H1 (cell line): ENCODE measurements at regions not wholly inside any gene's neighbourhood (a gene's known extent, or its start where the extent isn't known, plus 50 kb on each side); places are given as distances from the start of the nearest gene placed in this dataset.

ENCODE experiments used
- CTCF ChIA-PET: fragments of 300-600 bp; sonication (Branson Sonifier 250); formaldehyde crosslinking; loops from one replicate; lab custom pipeline; 2021; ENCODE audit not compliant: partially characterized antibody; lab: Charles Lee
- POLR2A ChIA-PET: fragments of 300-600 bp; sonication (Branson Sonifier 250); formaldehyde crosslinking; loops from one replicate; lab custom pipeline; 2021; ENCODE audit warnings: inconsistent platforms; ENCODE audit not compliant: partially characterized antibody; lab: Charles Lee
- DNase-seq, 2 experiments: peaks; one replicate each; pipeline versions ENCODE4 v3.0.0 to v3.0.0-alpha.2; 2010 to 2022; ENCODE audit warnings: low spot score in 2 of 2, low read depth in 1 of 2, mixed read lengths in 1 of 2
- FAIRE-seq: peaks from 2 replicates; lab custom pipeline; 2011; peaks lifted over from hg19 to GRCh38; lab: Jason Lieb, UNC
- H2AFZ ChIP-seq: 2 replicates; pipeline ENCODE4 v1.8.1; 2012; ENCODE audit warnings: low read length, inconsistent platforms
- H2AK5ac ChIP-seq: 2 replicates; pipeline ENCODE4 v1.6.1; 2013; ENCODE audit warnings: low read depth, low read length
- H2BK120ac ChIP-seq: replicated peaks from 2 replicates; pipeline ENCODE3; 2013; ENCODE audit warnings: low read depth, low read length, inconsistent platforms
- H2BK12ac ChIP-seq: 2 replicates; pipeline ENCODE4 v1.6.1; 2013; ENCODE audit warnings: low read depth, low read length
- H2BK15ac ChIP-seq: 2 replicates; pipeline ENCODE4 v1.6.1; 2013; ENCODE audit warnings: low read length
- H2BK20ac ChIP-seq: 2 replicates; pipeline ENCODE4 v1.6.1; 2013; ENCODE audit warnings: low read length
- H2BK5ac ChIP-seq: 2 replicates; pipeline ENCODE4 v1.6.1; 2013; ENCODE audit warnings: low read depth, low read length
- H3K14ac ChIP-seq: 2 replicates; pipeline ENCODE4 v1.6.1; 2013; ENCODE audit warnings: inconsistent platforms; ENCODE audit not compliant: insufficient read length
- H3K18ac ChIP-seq: 2 replicates; pipeline ENCODE4 v1.6.1; 2013; ENCODE audit warnings: low read length; ENCODE audit errors: extremely low read depth
- H3K23ac ChIP-seq: 2 replicates; pipeline ENCODE4 v1.6.1; 2013; ENCODE audit warnings: inconsistent platforms; ENCODE audit not compliant: insufficient read length
- H3K23me2 ChIP-seq: 2 replicates; pipeline ENCODE4 v1.6.1; 2013; ENCODE audit warnings: low read depth, low read length
- H3K27ac ChIP-seq: 2 replicates; pipeline ENCODE4 v1.6.1; 2011; ENCODE audit warnings: low read depth, low read length, inconsistent platforms
- H3K27me3 ChIP-seq, 4 experiments: replicated peaks in 1 of 4; 1 replicate in 1 of 4; 2 replicates in 3 of 4; pipeline versions ENCODE4 v1.6.1 to v1.8.1; 2011 to 2013; ENCODE audit warnings: low read length in 3 of 4, mild to moderate bottlenecking in 3 of 4, inconsistent platforms in 2 of 4, mixed read lengths in 2 of 4, moderate library complexity in 1 of 4; ENCODE audit not compliant: control insufficient read depth in 3 of 4, insufficient read depth in 3 of 4; ENCODE audit errors: extremely low read depth in 1 of 4
- H3K36me3 ChIP-seq, 4 experiments: 2 replicates each; pipeline versions ENCODE4 v1.6.1 to v1.8.1; 2011 to 2013; ENCODE audit warnings: mild to moderate bottlenecking in 4 of 4, low read length in 3 of 4, moderate library complexity in 2 of 4, control low read depth in 1 of 4, inconsistent platforms in 1 of 4; ENCODE audit not compliant: insufficient read depth in 4 of 4, control insufficient read depth in 2 of 4
- H3K4ac ChIP-seq: replicated peaks from 2 replicates; pipeline ENCODE3; 2013; ENCODE audit warnings: low read length, low read depth, mixed read lengths, inconsistent platforms; ENCODE audit not compliant: insufficient read length
- H3K4me1 ChIP-seq, 4 experiments: replicated peaks in 1 of 4; 1 replicate in 1 of 4; 2 replicates in 3 of 4; pipeline versions ENCODE4 v1.6.1 to v1.8.1; 2011 to 2013; ENCODE audit warnings: low read length in 3 of 4, inconsistent platforms in 2 of 4, mixed read lengths in 1 of 4; ENCODE audit not compliant: insufficient read depth in 4 of 4, control insufficient read depth in 3 of 4
- H3K4me2 ChIP-seq, 2 experiments: 2 replicates each; pipeline versions ENCODE4 v1.6.1 to v1.8.1; 2011 to 2013; ENCODE audit warnings: low read depth in 2 of 2, low read length in 2 of 2, control low read depth in 1 of 2, inconsistent platforms in 1 of 2, mild to moderate bottlenecking in 1 of 2; ENCODE audit not compliant: insufficient read depth in 1 of 2
- H3K4me3 ChIP-seq, 4 experiments: fragments of 200-600, 300-600 bp in 1 of 4; sonication (generic), shearing (Covaris generic), sonication (Bioruptor Twin) in 1 of 4; 2 replicates each; pipeline versions ENCODE4 v1.5.1 to v1.8.1; 2011 to 2016; ENCODE audit warnings: low read length in 4 of 4, low read depth in 3 of 4, control low read depth in 2 of 4, inconsistent platforms in 2 of 4, mild to moderate bottlenecking in 2 of 4, mixed read lengths in 1 of 4, moderate library complexity in 1 of 4; ENCODE audit not compliant: insufficient read depth in 2 of 4; ENCODE audit errors: extremely low read depth in 1 of 4
- H3K56ac ChIP-seq: replicated peaks from 2 replicates; pipeline ENCODE3; 2013; ENCODE audit warnings: low read depth, mild to moderate bottlenecking, mixed read lengths, low read length, inconsistent platforms; ENCODE audit not compliant: insufficient read length
- H3K79me1 ChIP-seq: 2 replicates; pipeline ENCODE4 v1.6.1; 2013; ENCODE audit warnings: low read depth, low read length, control low read depth
- H3K79me2 ChIP-seq, 2 experiments: 2 replicates each; pipeline versions ENCODE4 v1.6.1 to v1.8.1; 2012 to 2013; ENCODE audit warnings: low read length in 2 of 2, mild to moderate bottlenecking in 2 of 2, inconsistent platforms in 1 of 2; ENCODE audit not compliant: insufficient read depth in 2 of 2, control insufficient read depth in 1 of 2
- H3K9ac ChIP-seq, 4 experiments: replicated peaks in 1 of 4; 1 replicate in 1 of 4; 2 replicates in 3 of 4; pipeline versions ENCODE4 v1.6.1 to v1.8.1; 2011 to 2013; ENCODE audit warnings: low read depth in 3 of 4, low read length in 3 of 4, control low read depth in 2 of 4, mild to moderate bottlenecking in 2 of 4, moderate library complexity in 2 of 4, inconsistent platforms in 1 of 4; ENCODE audit errors: extremely low read depth in 1 of 4
- H3K9me3 ChIP-seq, 2 experiments: 2 replicates each; pipeline versions ENCODE4 v1.6.1 to v1.8.1; 2012 to 2013; ENCODE audit warnings: mild to moderate bottlenecking in 2 of 2, moderate library complexity in 2 of 2, control low read depth in 1 of 2, inconsistent platforms in 1 of 2, low read depth in 1 of 2, low read length in 1 of 2, mixed read lengths in 1 of 2; ENCODE audit not compliant: insufficient read depth in 2 of 2
- H4K20me1 ChIP-seq, 2 experiments: replicated peaks in 1 of 2; 2 replicates each; pipeline versions ENCODE3 to v1.8.1; 2011 to 2013; ENCODE audit warnings: inconsistent platforms in 2 of 2, low read length in 2 of 2, mild to moderate bottlenecking in 1 of 2; ENCODE audit not compliant: insufficient read depth in 2 of 2, control insufficient read depth in 1 of 2
- H4K5ac ChIP-seq: 2 replicates; pipeline ENCODE4 v1.6.1; 2013; ENCODE audit warnings: low read length, low read depth, mixed read lengths, inconsistent platforms; ENCODE audit not compliant: insufficient read length
- H4K8ac ChIP-seq: 2 replicates; pipeline ENCODE4 v1.8.0; 2013; ENCODE audit warnings: mild to moderate bottlenecking, moderate library complexity, low read length, inconsistent platforms; ENCODE audit not compliant: insufficient read depth; ENCODE audit errors: extremely low read depth
- H4K91ac ChIP-seq: replicated peaks from 2 replicates; pipeline ENCODE3; 2013; ENCODE audit warnings: low read length, mixed read lengths, inconsistent platforms; ENCODE audit not compliant: insufficient read length
- CBX5 ChIP-seq: fragments of 300-800, 300-1000 bp; sonication (generic); IDR thresholded peaks from 2 replicates; pipeline ENCODE4 v1.7.1; 2016; ENCODE audit warnings: antibody characterized with exemption, low read length, low read depth
- CREB1 ChIP-seq: IDR thresholded peaks from 2 replicates; pipeline ENCODE4 v1.6.1; 2012; ENCODE audit warnings: inconsistent platforms
- EZH2 ChIP-seq: fragments of 200-600 bp; sonication (generic); IDR thresholded peaks from 2 replicates; pipeline ENCODE4 v1.7.1; 2012; ENCODE audit warnings: low read depth, mild to moderate bottlenecking, moderate library complexity, low read length, inconsistent platforms; ENCODE audit not compliant: severe bottlenecking
- HDAC6 ChIP-seq: IDR thresholded peaks from one replicate; pipeline ENCODE4 v1.7.1; 2012; ENCODE audit warnings: low read depth, mild to moderate bottlenecking, inconsistent platforms, low read length, moderate library complexity
- NANOG ChIP-seq: IDR thresholded peaks from 2 replicates; pipeline ENCODE4 v1.6.1; 2011; ENCODE audit warnings: low read length, low read depth, mild to moderate bottlenecking, inconsistent platforms; ENCODE audit not compliant: insufficient read depth, poor library complexity, severe bottlenecking
- NRF1 ChIP-seq: IDR thresholded peaks from 2 replicates; pipeline ENCODE4 v1.6.1; 2011; ENCODE audit warnings: mild to moderate bottlenecking, low read depth, low read length, improper control_type of control experiment
- RXRA ChIP-seq: IDR thresholded peaks from 2 replicates; pipeline ENCODE4 v1.6.1; 2011; ENCODE audit warnings: low read depth, mild to moderate bottlenecking, low read length, moderate library complexity; ENCODE audit not compliant: insufficient read depth
- SRF ChIP-seq: IDR thresholded peaks from 2 replicates; pipeline ENCODE4 v1.6.1; 2011; ENCODE audit warnings: mild to moderate bottlenecking, low read depth, low read length, moderate library complexity
- TBP ChIP-seq: IDR thresholded peaks from 2 replicates; pipeline ENCODE4 v1.6.1; 2011; ENCODE audit warnings: low read depth, low read length, improper control_type of control experiment
- WGBS, 2 experiments: shearing (Covaris generic) in 1 of 2; methylation state at CpG; one replicate each; pipeline versions ENCODE4 v1.1.6 to v1.1.7; 2013 to 2015; ENCODE audit warnings: low lambda C conversion rate in 2 of 2, mixed read lengths in 2 of 2, inconsistent platforms in 1 of 2, low coverage in 1 of 2, missing lambda C conversion rate in 1 of 2; ENCODE audit not compliant: insufficient replicate concordance in 2 of 2, insufficient coverage in 1 of 2, insufficient read length in 1 of 2; ENCODE audit errors: extremely low coverage in 1 of 2, missing lambda C conversion rate in 1 of 2; 5-methylcytosine and 5-hydroxymethylcytosine counted together
- TF ChIP-seq, protein P1 (sequence below), 3 experiments: IDR thresholded peaks; 1 replicate in 2 of 3; 2 replicates in 1 of 3; pipeline versions ENCODE4 v1.5.1 to v1.6.1; 2011; ENCODE audit warnings: low read length in 3 of 3, mild to moderate bottlenecking in 3 of 3, inconsistent platforms in 2 of 3, low read depth in 1 of 3, moderate library complexity in 1 of 3; ENCODE audit not compliant: insufficient read depth in 1 of 3; ENCODE audit errors: control extremely low read depth in 1 of 3

- Histone ChIP-seq H2BK15ac (no peak overlapping the region), H3K79me2 (no peaks in the 10 kb centered on the region), H3K9me3 (no peaks in the 10 kb centered on the region), H2BK5ac (no peak overlapping the region), H3K23me2 (no peaks in the 10 kb centered on the region), H3K18ac (no peak overlapping the region), H4K91ac (no peak overlapping the region), H3K23ac (no peak overlapping the region), H3K9ac (no peak overlapping the region), H4K8ac (no peak overlapping the region), H3K56ac (no peak overlapping the region), H3K79me1 (no peaks in the 10 kb centered on the region), H3K4me1 (no peaks in the 10 kb centered on the region), H2AFZ (no peak overlapping the region), H3K27ac (no peak overlapping the region), H4K5ac (no peak overlapping the region), H2BK120ac (no peak overlapping the region), H4K20me1 (no peaks in the 10 kb centered on the region), H2BK12ac (no peak overlapping the region), H3K4ac (no peak overlapping the region), H2AK5ac (no peak overlapping the region), H3K36me3 (no peaks in the 10 kb centered on the region), H3K4me2 (no peak overlapping the region), H3K4me3 (no peak overlapping the region), H3K27me3 (no peaks in the 10 kb centered on the region)
- 92% methylated on average over 3 of the region's 3 CpGs; no CpG with 5 or more reads in 1 of the 2 experiments for WGBS, 2 experiments
- CTCF ChIA-PET = no interaction called here
- POLR2A ChIA-PET = no interaction called here
- DNase-seq (no peak), FAIRE-seq (no peak)
- TF ChIP-seq CREB1 (no peak), CBX5 (no peak), EZH2 (no peak), NANOG (no peak), NRF1 (no peak), TBP (no peak), SRF (no peak), RXRA (no peak), HDAC6 (no peak)
- TF ChIP-seq, protein P1, sequence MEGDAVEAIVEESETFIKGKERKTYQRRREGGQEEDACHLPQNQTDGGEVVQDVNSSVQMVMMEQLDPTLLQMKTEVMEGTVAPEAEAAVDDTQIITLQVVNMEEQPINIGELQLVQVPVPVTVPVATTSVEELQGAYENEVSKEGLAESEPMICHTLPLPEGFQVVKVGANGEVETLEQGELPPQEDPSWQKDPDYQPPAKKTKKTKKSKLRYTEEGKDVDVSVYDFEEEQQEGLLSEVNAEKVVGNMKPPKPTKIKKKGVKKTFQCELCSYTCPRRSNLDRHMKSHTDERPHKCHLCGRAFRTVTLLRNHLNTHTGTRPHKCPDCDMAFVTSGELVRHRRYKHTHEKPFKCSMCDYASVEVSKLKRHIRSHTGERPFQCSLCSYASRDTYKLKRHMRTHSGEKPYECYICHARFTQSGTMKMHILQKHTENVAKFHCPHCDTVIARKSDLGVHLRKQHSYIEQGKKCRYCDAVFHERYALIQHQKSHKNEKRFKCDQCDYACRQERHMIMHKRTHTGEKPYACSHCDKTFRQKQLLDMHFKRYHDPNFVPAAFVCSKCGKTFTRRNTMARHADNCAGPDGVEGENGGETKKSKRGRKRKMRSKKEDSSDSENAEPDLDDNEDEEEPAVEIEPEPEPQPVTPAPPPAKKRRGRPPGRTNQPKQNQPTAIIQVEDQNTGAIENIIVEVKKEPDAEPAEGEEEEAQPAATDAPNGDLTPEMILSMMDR (IDR thresholded peaks at IDR 0.05; ENCODE audit: control extremely low read depth in 1 of 3, insufficient read depth in 1 of 3, low read depth in 1 of 3, low read length in 3 of 3) = no peak
- TF ChIP-seq, all 59 proteins: peak for 0
- no peak overlapping the region for H3K14ac ChIP-seq
- H2BK20ac ChIP-seq = no peak overlapping the region
Measured at GRCh38 chr2:12567411-12567810, 149.3 kb upstream of the TRIB2 start.
